ENCODE measurements at regions not wholly inside any gene's neighbourhood (a gene's known extent, or its start where the extent isn't known, plus 50 kb on each side); places are given as distances from the start of the nearest gene placed in this dataset.

- H3K36me3 Mint-ChIP-seq (ENCODE audit: unreplicated experiment), result no peaks in the 10 kb centered on the region
- no peaks in the 10 kb centered on the region for H3K4me1 Mint-ChIP-seq (ENCODE audit: low read depth, unreplicated experiment)
- H3K9me3 Mint-ChIP-seq (ENCODE audit: unreplicated experiment), result no peaks in the 10 kb centered on the region
- no peak overlapping the region for H3K27ac Mint-ChIP-seq (ENCODE audit: unreplicated experiment)
- TF ChIP-seq CTCF (IDR thresholded peaks at IDR 0.05; ENCODE audit: partially characterized antibody, unreplicated experiment), result no peak
- H3K27me3 Mint-ChIP-seq (ENCODE audit: unreplicated experiment), result no peaks in the 10 kb centered on the region
- H3K4me3 Mint-ChIP-seq (ENCODE audit: unreplicated experiment), result no peak overlapping the region
- no peak for DNase-seq
These were observed 270.6 kb upstream of the SLC7A11 start for GRCh38 chr4:138512756-138513155.

GRCh38 chr4:138510053-138510452 lies 267.9 kb upstream of the SLC7A11 start:
- Mint-ChIP-seq H3K9me3 (ENCODE audit: unreplicated experiment) (peaks cover 2% of the 10 kb centered on the region), H3K27ac (ENCODE audit: unreplicated experiment) (no peak overlapping the region)
- TF ChIP-seq CTCF (IDR thresholded peaks at IDR 0.05; ENCODE audit: partially characterized antibody, unreplicated experiment), result no peak

GRCh38 chr4:138509346-138509745 lies 267.2 kb upstream of the SLC7A11 start:
- TF ChIP-seq CTCF (IDR thresholded peaks at IDR 0.05; ENCODE audit: partially characterized antibody, unreplicated experiment), result no peak
- Mint-ChIP-seq H3K36me3 (ENCODE audit: unreplicated experiment) (no peaks in the 10 kb centered on the region), H3K27me3 (ENCODE audit: unreplicated experiment) (no peaks in the 10 kb centered on the region), H3K27ac (ENCODE audit: unreplicated experiment) (no peak overlapping the region), H3K4me1 (ENCODE audit: low read depth, unreplicated experiment) (no peaks in the 10 kb centered on the region), H3K4me3 (ENCODE audit: unreplicated experiment) (no peak overlapping the region), H3K9me3 (ENCODE audit: unreplicated experiment) (peaks cover 2% of the 10 kb centered on the region)
- no peak for DNase-seq

More at GRCh38 chr4:138510053-138510452, 267.9 kb upstream of the SLC7A11 start:
- H3K27me3 Mint-ChIP-seq (ENCODE audit: unreplicated experiment), result no peaks in the 10 kb centered on the region
- H3K4me3 Mint-ChIP-seq (ENCODE audit: unreplicated experiment), result no peak overlapping the region
- no peaks in the 10 kb centered on the region for H3K4me1 Mint-ChIP-seq (ENCODE audit: low read depth, unreplicated experiment)
- no peak for DNase-seq
- no peaks in the 10 kb centered on the region for H3K36me3 Mint-ChIP-seq (ENCODE audit: unreplicated experiment)

GRCh38 chr4:138507522-138507921 lies 265.4 kb upstream of the SLC7A11 start:
- TF ChIP-seq CTCF (IDR thresholded peaks at IDR 0.05; ENCODE audit: partially characterized antibody, unreplicated experiment), result no peak
- Mint-ChIP-seq H3K27me3 (ENCODE audit: unreplicated experiment) (no peaks in the 10 kb centered on the region), H3K27ac (ENCODE audit: unreplicated experiment) (no peak overlapping the region), H3K4me1 (ENCODE audit: low read depth, unreplicated experiment) (no peaks in the 10 kb centered on the region), H3K9me3 (ENCODE audit: unreplicated experiment) (peaks cover 2% of the 10 kb centered on the region), H3K4me3 (ENCODE audit: unreplicated experiment) (no peak overlapping the region), H3K36me3 (ENCODE audit: unreplicated experiment) (no peaks in the 10 kb centered on the region)
- DNase-seq, result no peak

GRCh38 chr4:138501614-138502013 lies 259.5 kb upstream of the SLC7A11 start:
- Mint-ChIP-seq H3K27ac (ENCODE audit: unreplicated experiment) (no peak overlapping the region), H3K27me3 (ENCODE audit: unreplicated experiment) (no peaks in the 10 kb centered on the region), H3K4me1 (ENCODE audit: low read depth, unreplicated experiment) (no peaks in the 10 kb centered on the region), H3K36me3 (ENCODE audit: unreplicated experiment) (peaks cover 7% of the 10 kb centered on the region), H3K4me3 (ENCODE audit: unreplicated experiment) (no peak overlapping the region), H3K9me3 (ENCODE audit: unreplicated experiment) (peaks cover 4% of the 10 kb centered on the region)
- no peak for TF ChIP-seq CTCF (IDR thresholded peaks at IDR 0.05; ENCODE audit: partially characterized antibody, unreplicated experiment)
- no peak for DNase-seq
